Transverse colon (tissue), 3 donors: ENCODE measurements at regions not wholly inside any gene's neighbourhood (a gene's known extent, or its start where the extent isn't known, plus 50 kb on each side); places are given as distances from the start of the nearest gene placed in this dataset.

ENCODE experiments used
- CTCF ChIP-seq, 5 experiments: fragments of 200-600 bp in 3 of 5; fragments of 450-650 bp in 2 of 5; sonication (generic) in 3 of 5; IDR thresholded peaks; 1 replicate in 2 of 5; 2 replicates in 3 of 5; pipeline ENCODE4 v1.5.1; 2016 to 2017; ENCODE audit warnings: antibody characterized with exemption in 5 of 5, inconsistent platforms in 3 of 5, mild to moderate bottlenecking in 2 of 5, moderate library complexity in 1 of 5
- EP300 ChIP-seq: sonication (generic); formaldehyde crosslinking; IDR thresholded peaks from one replicate; pipeline ENCODE4 v1.6.1; 2017; ENCODE audit warnings: antibody characterized with exemption, low read depth
- POLR2A ChIP-seq: fragments of 450-650 bp; IDR thresholded peaks from one replicate; pipeline ENCODE4 v1.6.1; 2016; ENCODE audit warnings: antibody characterized with exemption, mild to moderate bottlenecking, moderate library complexity

GRCh38 chr4:24428850-24429249 lies 155.5 kb downstream of the DHX15 start:
- no peak for TF ChIP-seq CTCF (IDR thresholded peaks at IDR 0.05)
- no peak for TF ChIP-seq POLR2A
- TF ChIP-seq EP300, result no peak
